OCI-LY7 (cell line): ENCODE measurements at regions not wholly inside any gene's neighbourhood (a gene's known extent, or its start where the extent isn't known, plus 50 kb on each side); places are given as distances from the start of the nearest gene placed in this dataset.

ENCODE experiments used
- BruUV-seq: library from RNA; stranded (reverse); fragments of 400-500 nt; replicated peaks from 2 replicates; lab custom pipeline; 2021; lab: Mats Ljungman, UMichigan
- CTCF ChIA-PET: fragments of 300-600 bp; sonication (Branson Sonifier 250); formaldehyde crosslinking; loops from one replicate; lab custom pipeline; 2022; ENCODE audit warnings: antibody characterized with exemption; ENCODE audit not compliant: unreplicated experiment; lab: Charles Lee
- POLR2A ChIA-PET: fragments of 300-600 bp; sonication (Branson Sonifier 250); formaldehyde crosslinking; loops from one replicate; lab custom pipeline; 2022; ENCODE audit warnings: antibody characterized with exemption; lab: Charles Lee
- DNase-seq: peaks from one replicate; pipeline ENCODE4 v3.0.0-alpha.2; 2015; ENCODE audit warnings: low spot score
- H2AFZ ChIP-seq: fragments of 200-600 bp; sonication (generic), shearing (Covaris generic); 2 replicates; pipeline ENCODE4 v1.6.1; 2014; ENCODE audit warnings: mild to moderate bottlenecking, antibody characterized with exemption, low read length, moderate library complexity
- H3K27ac ChIP-seq: fragments of 200-600 bp; sonication (generic); 2 replicates; pipeline ENCODE4 v1.5.1; 2014; ENCODE audit warnings: mixed run types, low read depth, mild to moderate bottlenecking, moderate library complexity, low read length, inconsistent platforms; ENCODE audit not compliant: poor library complexity, severe bottlenecking
- H3K36me3 ChIP-seq: fragments of 200-600 bp; sonication (generic); 2 replicates; pipeline ENCODE4 v1.6.1; 2014; ENCODE audit warnings: mild to moderate bottlenecking, antibody characterized with exemption, low read length, moderate library complexity, mixed read lengths; ENCODE audit not compliant: insufficient read depth
- H3K4me1 ChIP-seq: fragments of 200-600 bp; sonication (generic); 2 replicates; pipeline ENCODE4 v1.5.1; 2014; ENCODE audit warnings: mild to moderate bottlenecking, low read length; ENCODE audit not compliant: insufficient read depth, poor library complexity, severe bottlenecking
- H3K4me2 ChIP-seq: fragments of 200-600 bp; sonication (generic); 2 replicates; pipeline ENCODE4 v1.6.1; 2014; ENCODE audit warnings: mild to moderate bottlenecking, low read length
- H3K4me3 ChIP-seq: fragments of 200-600 bp; sonication (generic); 2 replicates; pipeline ENCODE4 v1.5.1; 2014; ENCODE audit warnings: mild to moderate bottlenecking, low read depth, low read length; ENCODE audit not compliant: poor library complexity, severe bottlenecking
- H3K79me2 ChIP-seq: fragments of 200-600 bp; sonication (generic); 2 replicates; pipeline ENCODE4 v1.6.1; 2016; ENCODE audit warnings: low read depth, mild to moderate bottlenecking, low read length, moderate library complexity, mixed read lengths; ENCODE audit not compliant: insufficient read depth
- H3K9me2 ChIP-seq: fragments of 200-600 bp; sonication (generic); 2 replicates; pipeline ENCODE4 v1.6.1; 2016; ENCODE audit warnings: mild to moderate bottlenecking, low read length, mixed read lengths; ENCODE audit not compliant: insufficient read depth
- H3K9me3 ChIP-seq: fragments of 200-600 bp; sonication (generic); 2 replicates; pipeline ENCODE4 v1.6.1; 2014; ENCODE audit warnings: mild to moderate bottlenecking, mixed run types, low read length, mixed read lengths
- H4K20me1 ChIP-seq: fragments of 200-600 bp; sonication (generic); 2 replicates; pipeline ENCODE4 v1.6.1; 2014; ENCODE audit warnings: mild to moderate bottlenecking, antibody characterized with exemption, low read length, moderate library complexity, mixed read lengths; ENCODE audit not compliant: insufficient read depth
- EZH2phosphoT487 ChIP-seq: fragments of 200-600 bp; sonication (generic); IDR thresholded peaks from 2 replicates; pipeline ENCODE4 v1.6.1; 2018; ENCODE audit warnings: low read depth, borderline replicate concordance, mild to moderate bottlenecking, mixed run types, antibody characterized with exemption, low read length, moderate library complexity, mixed read lengths
- intact Hi-C: fragments of 100-400 bp; cut with micrococcal nuclease; formaldehyde crosslinking; loops from one replicate; pipeline ENCODE4 v1.10.0; 2022; ENCODE audit not compliant: unreplicated experiment
- TF ChIP-seq, protein P1 (sequence below): fragments of 200-600 bp; sonication (generic); conservative IDR thresholded peaks from 2 replicates; pipeline ENCODE4 v1.5.1; 2014; ENCODE audit warnings: mild to moderate bottlenecking, antibody characterized with exemption, low read length, moderate library complexity, mixed read lengths

DNA sequence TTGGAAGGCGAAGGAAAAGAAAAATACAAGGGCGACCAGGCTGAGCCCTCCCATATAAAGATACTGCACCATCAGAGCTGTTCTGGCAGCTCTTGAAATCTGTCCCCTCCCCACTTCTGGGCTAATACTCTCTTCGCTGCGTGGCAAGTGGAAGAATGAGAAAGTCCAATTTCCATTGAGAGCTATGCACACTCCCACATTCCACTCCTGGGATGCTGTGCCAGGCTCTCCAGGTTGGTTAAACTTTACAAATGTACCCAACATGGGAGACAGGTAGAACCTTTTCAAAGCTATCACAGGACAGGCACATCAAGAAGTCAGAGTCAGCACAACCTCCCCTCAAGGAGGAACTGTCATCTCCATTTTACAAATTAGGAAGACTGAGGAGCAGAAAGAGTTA, 465.0 kb downstream of the SHQ1 start:
- Histone ChIP-seq H3K27ac (no peak overlapping the region), H2AFZ (no peak overlapping the region), H3K4me1 (no peaks in the 10 kb centered on the region), H3K4me3 (no peak overlapping the region), H3K9me3 (no peaks in the 10 kb centered on the region), H3K9me2 (no peaks in the 10 kb centered on the region), H3K4me2 (no peak overlapping the region), H3K79me2 (peaks cover 20% of the 10 kb centered on the region; the same call in 1 of the 2 replicates), H4K20me1 (peaks cover 41% of the 10 kb centered on the region; the same call in 1 of the 2 replicates), H3K36me3 (peaks cover 7% of the 10 kb centered on the region; the same call in 1 of the 2 replicates)
- DNase-seq: no peak
- BruUV-seq: no TSS peak
- TF ChIP-seq, protein P1, sequence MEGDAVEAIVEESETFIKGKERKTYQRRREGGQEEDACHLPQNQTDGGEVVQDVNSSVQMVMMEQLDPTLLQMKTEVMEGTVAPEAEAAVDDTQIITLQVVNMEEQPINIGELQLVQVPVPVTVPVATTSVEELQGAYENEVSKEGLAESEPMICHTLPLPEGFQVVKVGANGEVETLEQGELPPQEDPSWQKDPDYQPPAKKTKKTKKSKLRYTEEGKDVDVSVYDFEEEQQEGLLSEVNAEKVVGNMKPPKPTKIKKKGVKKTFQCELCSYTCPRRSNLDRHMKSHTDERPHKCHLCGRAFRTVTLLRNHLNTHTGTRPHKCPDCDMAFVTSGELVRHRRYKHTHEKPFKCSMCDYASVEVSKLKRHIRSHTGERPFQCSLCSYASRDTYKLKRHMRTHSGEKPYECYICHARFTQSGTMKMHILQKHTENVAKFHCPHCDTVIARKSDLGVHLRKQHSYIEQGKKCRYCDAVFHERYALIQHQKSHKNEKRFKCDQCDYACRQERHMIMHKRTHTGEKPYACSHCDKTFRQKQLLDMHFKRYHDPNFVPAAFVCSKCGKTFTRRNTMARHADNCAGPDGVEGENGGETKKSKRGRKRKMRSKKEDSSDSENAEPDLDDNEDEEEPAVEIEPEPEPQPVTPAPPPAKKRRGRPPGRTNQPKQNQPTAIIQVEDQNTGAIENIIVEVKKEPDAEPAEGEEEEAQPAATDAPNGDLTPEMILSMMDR: no peak
- TF ChIP-seq EZH2phosphoT487: no peak
- intact Hi-C loops: no loop called here
- ChIA-PET CTCF (no interaction called here), POLR2A (interaction anchor here (0.6 to 1.2 kb wide), 2 partner anchors 9 to 88 kb away, joined by 3 to 9 read pairs; no protein-coding TSS in a partner anchor)

DNA sequence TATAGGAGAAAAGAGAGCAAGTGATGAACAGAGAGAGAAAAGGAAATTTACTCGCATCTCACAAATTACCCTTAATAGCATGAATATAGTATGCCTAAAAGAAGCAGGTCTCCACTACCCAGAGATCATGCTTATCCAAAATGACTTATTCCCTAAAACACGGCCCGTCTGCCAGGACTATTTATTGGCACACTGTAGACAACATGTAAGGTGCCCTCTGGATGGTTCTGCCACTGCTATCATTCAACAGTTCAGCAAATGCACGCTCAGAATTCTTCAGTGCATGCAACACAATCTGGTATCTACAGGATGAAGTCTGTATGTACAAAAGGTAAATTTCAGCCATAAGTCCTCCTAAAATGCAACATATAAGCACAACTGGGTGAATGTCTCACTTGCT, 465.8 kb downstream of the SHQ1 start:
- H3K9me2 ChIP-seq: no peaks in the 10 kb centered on the region
- BruUV-seq: no TSS peak
- H3K4me1 ChIP-seq: no peaks in the 10 kb centered on the region
- CTCF ChIA-PET: no interaction called here
- TF ChIP-seq EZH2phosphoT487: no peak
- TF ChIP-seq, protein P1: no peak
- H3K4me2 ChIP-seq: no peak overlapping the region
- H2AFZ ChIP-seq: no peak overlapping the region
- H3K9me3 ChIP-seq: no peaks in the 10 kb centered on the region
- POLR2A ChIA-PET: interaction anchor here (0.6 kb wide), 1 partner anchor 87 kb away, joined by 9 read pairs; no protein-coding TSS in a partner anchor
- peaks cover 14% of the 10 kb centered on the region; the same call in 1 of the 2 replicates for H3K79me2 ChIP-seq
- intact Hi-C loops: no loop called here
- no peak for DNase-seq
- H3K4me3 ChIP-seq: no peak overlapping the region
- peaks cover 38% of the 10 kb centered on the region; the same call in 1 of the 2 replicates for H4K20me1 ChIP-seq
- H3K36me3 ChIP-seq: peaks cover 12% of the 10 kb centered on the region; the same call in 1 of the 2 replicates
- H3K27ac ChIP-seq: no peak overlapping the region

DNA sequence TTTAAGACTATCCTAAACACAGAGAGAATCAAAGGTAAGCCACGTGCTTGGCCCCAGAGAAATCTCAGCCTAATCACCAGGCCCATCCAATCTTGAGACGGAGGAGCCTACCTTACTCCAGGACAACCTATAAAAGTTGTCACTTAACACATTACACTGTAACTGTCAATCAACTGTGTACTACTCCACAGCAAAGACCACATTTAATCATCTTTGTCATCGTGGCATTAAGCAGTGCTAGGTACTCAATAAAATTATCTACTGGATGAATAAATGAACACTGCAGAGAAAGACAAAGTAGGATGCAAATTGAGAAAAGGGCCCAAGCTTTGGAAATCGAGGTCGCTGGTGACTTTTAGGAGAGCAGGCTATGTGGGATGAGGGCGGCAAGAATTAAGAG, 466.7 kb downstream of the SHQ1 start:
- POLR2A ChIA-PET: interaction anchor here (1.1 kb wide), 1 partner anchor 9 kb away, joined by 3 read pairs; no protein-coding TSS in a partner anchor
- Histone ChIP-seq H2AFZ (no peak overlapping the region), H3K4me3 (no peak overlapping the region), H3K27ac (no peak overlapping the region), H3K79me2 (peaks cover 11% of the 10 kb centered on the region; the same call in 1 of the 2 replicates), H3K9me2 (no peaks in the 10 kb centered on the region), H3K4me1 (no peaks in the 10 kb centered on the region), H3K36me3 (peaks cover 18% of the 10 kb centered on the region; the same call in 1 of the 2 replicates), H3K4me2 (no peak overlapping the region), H3K9me3 (no peaks in the 10 kb centered on the region), H4K20me1 (0 out of 2 replicates have a peak, but pooled peaks cover 37% of the 10 kb centered on the region)
- TF ChIP-seq, protein P1: no peak
- no peak for TF ChIP-seq EZH2phosphoT487
- CTCF ChIA-PET: no interaction called here
- intact Hi-C loops: no loop called here
- BruUV-seq: no TSS peak
- no peak for DNase-seq
